Gastroesophageal sphincter (tissue), 3 donors: ENCODE measurements at regions not wholly inside any gene's neighbourhood (a gene's known extent, or its start where the extent isn't known, plus 50 kb on each side); places are given as distances from the start of the nearest gene placed in this dataset.

Source experiments
- CTCF ChIP-seq, 4 experiments: fragments of 200-600 bp in 2 of 4; fragments of 450-650 bp in 2 of 4; sonication (generic) in 1 of 4; IDR thresholded peaks; one replicate each; pipeline ENCODE4 v1.5.1; 2017 to 2019; ENCODE audit warnings: antibody characterized with exemption in 4 of 4, mild to moderate bottlenecking in 2 of 4, moderate library complexity in 2 of 4
- EP300 ChIP-seq: sonication (generic); formaldehyde crosslinking; IDR thresholded peaks from one replicate; pipeline ENCODE4 v1.6.1; 2017; ENCODE audit warnings: antibody characterized with exemption, mild to moderate bottlenecking
- POLR2AphosphoS5 ChIP-seq: sonication (generic); formaldehyde crosslinking; IDR thresholded peaks from one replicate; pipeline ENCODE4 v1.6.1; 2017; ENCODE audit warnings: antibody characterized with exemption

- TF ChIP-seq POLR2AphosphoS5 (no peak), CTCF (IDR thresholded peaks at IDR 0.05) (no peak), EP300 (no peak)
Observed at GRCh38 chr10:4074545-4075407, 289.8 kb upstream of the KLF6 start.
